HEK293 (cell line): ENCODE measurements at regions not wholly inside any gene's neighbourhood (a gene's known extent, or its start where the extent isn't known, plus 50 kb on each side); places are given as distances from the start of the nearest gene placed in this dataset.

ENCODE experiments used
- CTCF ChIA-PET: fragments of 350-600 bp; formaldehyde crosslinking; extraction: SDS; loops from one replicate; lab custom pipeline; 2021; ENCODE audit warnings: antibody characterized with exemption; lab: Yijun Ruan, JAX
- POLR2A ChIA-PET: fragments of 300-600 bp; formaldehyde crosslinking; extraction: SDS; loops from one replicate; lab custom pipeline; 2020; ENCODE audit warnings: antibody characterized with exemption, inconsistent platforms; lab: Yijun Ruan, JAX
- H3K27ac ChIP-seq: fragments of 200-500 bp; sonication (Bioruptor generic); 2 replicates; pipeline ENCODE4 v1.5.1; 2014; ENCODE audit warnings: low read depth, low read length, control low read depth, inconsistent platforms; ENCODE audit errors: extremely low read depth
- H3K36me3 ChIP-seq, 2 experiments: fragments of 200-500 bp in 1 of 2; sonication (Bioruptor generic) in 1 of 2; 1 replicate in 1 of 2; 2 replicates in 1 of 2; pipeline ENCODE4 v1.5.1; 2014 to 2017; ENCODE audit warnings: inconsistent platforms in 2 of 2, low read length in 2 of 2; ENCODE audit not compliant: control insufficient read depth in 2 of 2, insufficient read depth in 1 of 2
- H3K4me1 ChIP-seq: fragments of 200-500 bp; sonication (Bioruptor generic); 2 replicates; pipeline ENCODE4 v1.5.1; 2014; ENCODE audit warnings: mild to moderate bottlenecking, low read length, inconsistent platforms; ENCODE audit not compliant: control insufficient read depth, insufficient read depth
- H3K4me3 ChIP-seq: 2 replicates; pipeline ENCODE4 v1.5.1; 2011; ENCODE audit warnings: low read depth, mild to moderate bottlenecking, control low read depth, low read length, moderate library complexity
- H3K9me3 ChIP-seq: fragments of 200-500 bp; sonication (Bioruptor generic); 2 replicates; pipeline ENCODE4 v1.5.1; 2014; ENCODE audit warnings: low read depth, low read length, inconsistent platforms; ENCODE audit not compliant: control insufficient read depth, insufficient read depth
- FEZF1 ChIP-seq: fragments of 450-650 bp; formaldehyde crosslinking; IDR thresholded peaks from 2 replicates; pipeline ENCODE4 v1.5.1; 2016; ENCODE audit warnings: missing biosample characterization, missing genetic modification characterization
- HIC1 ChIP-seq: fragments of 450-650 bp; formaldehyde crosslinking; IDR thresholded peaks from 2 replicates; pipeline ENCODE4 v1.5.1; 2016; ENCODE audit warnings: missing biosample characterization, missing genetic modification characterization
- KLF7 ChIP-seq: fragments of 450-650 bp; formaldehyde crosslinking; IDR thresholded peaks from 2 replicates; pipeline ENCODE4 v1.5.1; 2016; ENCODE audit warnings: missing biosample characterization, missing genetic modification characterization, borderline replicate concordance
- OVOL3 ChIP-seq: fragments of 450-650 bp; formaldehyde crosslinking; IDR thresholded peaks from 2 replicates; pipeline ENCODE4 v1.5.1; 2016; ENCODE audit warnings: missing biosample characterization, missing genetic modification characterization
- TRIM28 ChIP-seq: IDR thresholded peaks from 2 replicates; pipeline ENCODE4 v1.6.1; 2011; ENCODE audit warnings: low read length, control low read depth, borderline replicate concordance
- ZBTB17 ChIP-seq: fragments of 450-650 bp; formaldehyde crosslinking; IDR thresholded peaks from 2 replicates; pipeline ENCODE4 v1.5.1; 2016; ENCODE audit warnings: missing biosample characterization, missing genetic modification characterization
- ZBTB49 ChIP-seq: fragments of 450-650 bp; formaldehyde crosslinking; IDR thresholded peaks from 2 replicates; pipeline ENCODE4 v1.5.1; 2016; ENCODE audit warnings: missing biosample characterization, missing genetic modification characterization, low read depth
- ZBTB6 ChIP-seq: fragments of 450-650 bp; formaldehyde crosslinking; IDR thresholded peaks from 2 replicates; pipeline ENCODE4 v1.5.1; 2017; ENCODE audit warnings: missing biosample characterization, missing genetic modification characterization
- ZFP37 ChIP-seq: fragments of 450-650 bp; formaldehyde crosslinking; IDR thresholded peaks from 2 replicates; pipeline ENCODE4 v1.5.1; 2016; ENCODE audit warnings: missing biosample characterization, missing genetic modification characterization
- ZNF2 ChIP-seq: fragments of 450-650 bp; formaldehyde crosslinking; IDR thresholded peaks from 2 replicates; pipeline ENCODE4 v1.5.1; 2016; ENCODE audit warnings: missing biosample characterization, missing genetic modification characterization
- ZNF23 ChIP-seq: fragments of 450-650 bp; formaldehyde crosslinking; IDR thresholded peaks from 2 replicates; pipeline ENCODE4 v1.5.1; 2016; ENCODE audit warnings: missing biosample characterization, missing genetic modification characterization, borderline replicate concordance
- ZNF248 ChIP-seq: fragments of 450-650 bp; formaldehyde crosslinking; IDR thresholded peaks from 2 replicates; pipeline ENCODE4 v1.5.1; 2017; ENCODE audit warnings: missing biosample characterization, missing genetic modification characterization
- ZNF26 ChIP-seq: fragments of 450-650 bp; formaldehyde crosslinking; IDR thresholded peaks from 2 replicates; pipeline ENCODE4 v1.5.1; 2016; ENCODE audit warnings: missing biosample characterization, missing genetic modification characterization
- ZNF302 ChIP-seq: fragments of 450-650 bp; formaldehyde crosslinking; IDR thresholded peaks from 2 replicates; pipeline ENCODE4 v1.5.1; 2016; ENCODE audit warnings: missing biosample characterization, missing genetic modification characterization, low read depth
- ZNF335 ChIP-seq: fragments of 450-650 bp; formaldehyde crosslinking; conservative IDR thresholded peaks from 2 replicates; pipeline ENCODE4 v1.5.1; 2016; ENCODE audit warnings: missing biosample characterization, missing genetic modification characterization
- ZNF398 ChIP-seq: fragments of 450-650 bp; formaldehyde crosslinking; IDR thresholded peaks from 2 replicates; pipeline ENCODE4 v1.5.1; 2017; ENCODE audit warnings: missing biosample characterization, missing genetic modification characterization
- ZNF416 ChIP-seq: fragments of 450-650 bp; formaldehyde crosslinking; IDR thresholded peaks from 2 replicates; pipeline ENCODE4 v1.5.1; 2016; ENCODE audit warnings: missing biosample characterization, missing genetic modification characterization
- ZNF473 ChIP-seq: fragments of 450-650 bp; formaldehyde crosslinking; IDR thresholded peaks from 2 replicates; pipeline ENCODE4 v1.5.1; 2017; ENCODE audit warnings: missing biosample characterization, missing genetic modification characterization
- ZNF529 ChIP-seq: fragments of 450-650 bp; formaldehyde crosslinking; IDR thresholded peaks from 2 replicates; pipeline ENCODE4 v1.5.1; 2017; ENCODE audit warnings: missing genetic modification characterization, missing biosample characterization; ENCODE audit not compliant: insufficient replicate concordance
- ZNF629 ChIP-seq: fragments of 450-650 bp; formaldehyde crosslinking; IDR thresholded peaks from 2 replicates; pipeline ENCODE4 v1.5.1; 2017; ENCODE audit warnings: missing biosample characterization, missing genetic modification characterization

GRCh38 chr12:91974541-91975085 is 171.0 kb downstream of the BTG1 start:
- Histone ChIP-seq H3K4me1 (no peaks in the 10 kb centered on the region), H3K36me3 (no peaks in the 10 kb centered on the region), H3K4me3 (no peak overlapping the region), H3K9me3 (no peaks in the 10 kb centered on the region)
- POLR2A ChIA-PET = no interaction called here
- no peak for TF ChIP-seq ZFP37 (tag by site-specific recombination)
- no peak for TF ChIP-seq ZNF23 (tag by site-specific recombination)
- no peak for TF ChIP-seq ZNF629 (tag by site-specific recombination)
- TF ChIP-seq ZNF302 (tag by site-specific recombination) = no peak
- no peak for TF ChIP-seq ZNF473
- no peak for TF ChIP-seq FEZF1 (tag by site-specific recombination)
- no peak for TF ChIP-seq TRIM28
- no peak for TF ChIP-seq HIC1
- no peak for TF ChIP-seq ZNF2
- no peak for TF ChIP-seq ZNF335 (tag by site-specific recombination)
- no peak for TF ChIP-seq ZNF529 (tag by site-specific recombination)
- no peak for TF ChIP-seq ZNF416
- no peak for TF ChIP-seq OVOL3 (tag by site-specific recombination)
- TF ChIP-seq ZNF398 = no peak
- no peak for TF ChIP-seq ZBTB6 (tag by site-specific recombination)
- no peak for TF ChIP-seq ZBTB17 (tag by site-specific recombination)
- no peak for TF ChIP-seq KLF7 (tag by site-specific recombination)
- no peak for TF ChIP-seq ZBTB49 (tag by site-specific recombination)
- no peak for TF ChIP-seq ZNF248 (tag by site-specific recombination)
- TF ChIP-seq ZNF26 = no peak
- TF ChIP-seq, all 188 proteins: peak for 0
- CTCF ChIA-PET = interaction anchor here (0.6 kb wide), 1 partner anchor 122 kb away, joined by 3 read pairs; no protein-coding TSS in a partner anchor
- no peak overlapping the region for H3K27ac ChIP-seq
